HEK293T (cell line): ENCODE measurements at regions not wholly inside any gene's neighbourhood (a gene's known extent, or its start where the extent isn't known, plus 50 kb on each side); places are given as distances from the start of the nearest gene placed in this dataset.

Experiments used
- CTCF ChIA-PET: fragments of 350-600 bp; formaldehyde crosslinking; extraction: SDS; loops from one replicate; lab custom pipeline; 2021; ENCODE audit warnings: antibody characterized with exemption, inconsistent platforms; lab: Yijun Ruan, JAX
- POLR2A ChIA-PET: fragments of 350-600 bp; formaldehyde crosslinking; extraction: SDS; loops from one replicate; lab custom pipeline; 2020; ENCODE audit warnings: antibody characterized with exemption, inconsistent platforms; lab: Yijun Ruan, JAX
- DNase-seq: peaks from one replicate; pipeline ENCODE4 v3.0.0; 2012; ENCODE audit warnings: mixed read lengths; ENCODE audit errors: extremely low spot score
- ARNT ChIP-seq: fragments of 450-650 bp; IDR thresholded peaks from 2 replicates; pipeline ENCODE4 v1.6.1; 2017; ENCODE audit warnings: mild to moderate bottlenecking
- BHLHE40 ChIP-seq: fragments of 450-650 bp; IDR thresholded peaks from 2 replicates; pipeline ENCODE4 v1.6.1; 2016; ENCODE audit warnings: mild to moderate bottlenecking, moderate library complexity, borderline replicate concordance
- CTBP1 ChIP-seq: fragments of 450-650 bp; IDR thresholded peaks from 2 replicates; pipeline ENCODE4 v1.6.1; 2016; ENCODE audit warnings: borderline replicate concordance
- ELF4 ChIP-seq: fragments of 450-650 bp; IDR thresholded peaks from 2 replicates; pipeline ENCODE4 v1.6.1; 2017; ENCODE audit warnings: antibody characterized with exemption
- FOXA1 ChIP-seq: fragments of 450-650 bp; IDR thresholded peaks from 2 replicates; pipeline ENCODE4 v1.6.1; 2016; ENCODE audit warnings: mild to moderate bottlenecking
- FOXK2 ChIP-seq: fragments of 450-650 bp; IDR thresholded peaks from 2 replicates; pipeline ENCODE4 v1.6.1; 2016; ENCODE audit warnings: mild to moderate bottlenecking
- FOXM1 ChIP-seq: fragments of 450-650 bp; IDR thresholded peaks from 2 replicates; pipeline ENCODE4 v1.6.1; 2017; ENCODE audit warnings: mild to moderate bottlenecking, borderline replicate concordance
- HDGF ChIP-seq: fragments of 450-650 bp; IDR thresholded peaks from 2 replicates; pipeline ENCODE4 v1.6.1; 2017; ENCODE audit warnings: antibody characterized with exemption, borderline replicate concordance
- L3MBTL2 ChIP-seq: fragments of 450-650 bp; conservative IDR thresholded peaks from 2 replicates; pipeline ENCODE4 v1.6.1; 2016; ENCODE audit warnings: mild to moderate bottlenecking
- LEF1 ChIP-seq: fragments of 450-650 bp; IDR thresholded peaks from 2 replicates; pipeline ENCODE4 v1.6.1; 2017; ENCODE audit warnings: mild to moderate bottlenecking, borderline replicate concordance
- NFRKB ChIP-seq: fragments of 450-650 bp; IDR thresholded peaks from 2 replicates; pipeline ENCODE4 v1.6.1; 2016; ENCODE audit warnings: mild to moderate bottlenecking, moderate library complexity
- SP1 ChIP-seq: fragments of 450-650 bp; IDR thresholded peaks from 2 replicates; pipeline ENCODE4 v1.6.1; 2017
- SUZ12 ChIP-seq: fragments of 450-650 bp; IDR thresholded peaks from 2 replicates; pipeline ENCODE4 v1.6.1; 2016; ENCODE audit warnings: mild to moderate bottlenecking
- TARDBP ChIP-seq: fragments of 450-650 bp; IDR thresholded peaks from 2 replicates; pipeline ENCODE4 v1.6.1; 2016
- ZNF384 ChIP-seq: fragments of 450-650 bp; IDR thresholded peaks from 2 replicates; pipeline ENCODE4 v1.6.1; 2016
- TF ChIP-seq, protein P1 (sequence below): fragments of 450-650 bp; IDR thresholded peaks from 2 replicates; pipeline ENCODE4 v1.6.1; 2016

GRCh38 chr12:90611048-90611447, 343.9 kb downstream of the CCER1 start:
- ChIA-PET CTCF (no interaction called here), POLR2A (no interaction called here)
- no peak for TF ChIP-seq ELF4
- no peak for TF ChIP-seq BHLHE40
- no peak for TF ChIP-seq TARDBP
- no peak for TF ChIP-seq ARNT
- DNase-seq: no peak

DNA sequence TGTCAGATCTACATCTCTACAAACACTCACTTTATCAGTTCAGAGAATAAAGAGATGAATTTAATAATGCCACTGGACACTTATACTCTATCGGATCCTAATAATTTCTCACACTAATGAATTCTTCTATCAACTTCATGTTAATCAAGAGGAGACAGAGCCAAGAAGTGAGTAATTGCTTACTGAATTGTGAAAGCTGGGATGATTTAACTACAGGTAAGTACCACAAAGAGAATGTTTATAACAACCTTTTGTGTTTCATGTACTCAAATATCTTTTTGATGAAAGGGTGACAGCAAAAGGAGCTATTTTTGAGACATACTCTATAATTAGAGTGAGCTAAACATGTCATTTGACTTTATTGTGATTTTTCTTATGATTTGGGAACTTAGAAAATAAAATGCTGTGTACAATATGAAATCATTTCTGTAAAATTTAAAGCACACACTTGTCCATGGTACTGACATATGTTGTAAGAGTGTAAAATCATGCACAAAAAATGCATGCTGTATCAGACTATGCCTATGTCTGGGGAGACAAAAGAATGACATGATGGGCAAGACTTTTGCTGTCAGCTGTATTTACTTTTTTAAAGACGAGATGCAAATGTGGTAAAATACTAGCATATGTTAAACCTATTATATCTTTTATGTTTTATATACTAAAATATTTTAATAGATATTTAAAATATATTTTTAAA, 361.2 kb downstream of the CCER1 start:
- CTCF ChIA-PET: no interaction called here
- TF ChIP-seq ARNT (no peak), FOXM1 (no peak), NFRKB (no peak), SUZ12 (no peak), CTBP1 (no peak), ZNF384 (no peak), L3MBTL2 (no peak), SP1 (no peak), FOXA1 (no peak), HDGF (no peak), TARDBP (no peak), FOXK2 (no peak), BHLHE40 (no peak), LEF1 (no peak), ELF4 (no peak)
- TF ChIP-seq, protein P1, sequence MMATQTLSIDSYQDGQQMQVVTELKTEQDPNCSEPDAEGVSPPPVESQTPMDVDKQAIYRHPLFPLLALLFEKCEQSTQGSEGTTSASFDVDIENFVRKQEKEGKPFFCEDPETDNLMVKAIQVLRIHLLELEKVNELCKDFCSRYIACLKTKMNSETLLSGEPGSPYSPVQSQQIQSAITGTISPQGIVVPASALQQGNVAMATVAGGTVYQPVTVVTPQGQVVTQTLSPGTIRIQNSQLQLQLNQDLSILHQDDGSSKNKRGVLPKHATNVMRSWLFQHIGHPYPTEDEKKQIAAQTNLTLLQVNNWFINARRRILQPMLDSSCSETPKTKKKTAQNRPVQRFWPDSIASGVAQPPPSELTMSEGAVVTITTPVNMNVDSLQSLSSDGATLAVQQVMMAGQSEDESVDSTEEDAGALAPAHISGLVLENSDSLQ: no peak
- no peak for DNase-seq
- POLR2A ChIA-PET: no interaction called here

- no peak for TF ChIP-seq ZNF384
- POLR2A ChIA-PET: no interaction called here
- CTCF ChIA-PET: no interaction called here
- no peak for DNase-seq
Observed at GRCh38 chr12:90589956-90590355, 365.0 kb downstream of the CCER1 start.

GRCh38 chr12:90585640-90586304, 369.2 kb downstream of the CCER1 start:
- DNase-seq: no peak
- POLR2A ChIA-PET: no interaction called here
- TF ChIP-seq ELF4 (no peak), FOXK2 (no peak), FOXM1 (no peak), BHLHE40 (no peak), L3MBTL2 (no peak), SUZ12 (no peak), TARDBP (no peak), SP1 (no peak), LEF1 (no peak), FOXA1 (no peak), HDGF (no peak), ZNF384 (no peak), CTBP1 (no peak)
- TF ChIP-seq, protein P1: no peak
- CTCF ChIA-PET: no interaction called here

- TF ChIP-seq SP1: no peak
- TF ChIP-seq FOXA1: no peak
- no peak for TF ChIP-seq ELF4
- TF ChIP-seq LEF1: no peak
- TF ChIP-seq FOXM1: no peak
- no peak for TF ChIP-seq ZNF384
- no peak for TF ChIP-seq FOXK2
- TF ChIP-seq ARNT: no peak
- no peak for TF ChIP-seq BHLHE40
- TF ChIP-seq L3MBTL2: no peak
- TF ChIP-seq TARDBP: no peak
- no peak for TF ChIP-seq HDGF
- TF ChIP-seq SUZ12: no peak
- TF ChIP-seq, protein P1: no peak
- no peak for TF ChIP-seq CTBP1
- TF ChIP-seq NFRKB: no peak
- ChIA-PET CTCF (no interaction called here), POLR2A (no interaction called here)
- no peak for DNase-seq
Observed at GRCh38 chr12:90576707-90577106, 378.3 kb downstream of the CCER1 start.

DNA sequence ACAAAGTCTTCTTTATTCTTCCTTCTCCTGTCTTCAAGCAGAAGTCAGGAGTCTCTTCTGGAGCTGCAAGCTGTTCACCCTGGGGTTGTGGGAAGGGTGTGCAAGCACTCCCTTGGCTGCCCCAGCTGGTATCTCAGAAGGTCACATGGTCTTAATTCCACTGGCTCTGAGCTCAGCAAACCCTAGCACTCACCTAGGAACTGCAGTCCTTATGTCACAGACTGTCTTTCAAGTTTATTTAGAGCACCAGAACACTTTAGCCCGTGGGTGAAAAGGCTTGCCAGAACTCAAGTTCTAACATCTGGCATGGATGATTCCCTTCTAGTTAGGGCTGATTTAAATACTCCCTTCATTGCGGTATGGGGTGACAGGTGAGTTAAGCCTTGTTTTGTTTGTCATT, 379.0 kb downstream of the CCER1 start:
- POLR2A ChIA-PET: no interaction called here
- DNase-seq: no peak
- CTCF ChIA-PET: no interaction called here
- TF ChIP-seq L3MBTL2: no peak
- TF ChIP-seq FOXK2: no peak
- no peak for TF ChIP-seq CTBP1
- TF ChIP-seq, protein P1: no peak
- TF ChIP-seq SP1: no peak
- TF ChIP-seq SUZ12: no peak
- TF ChIP-seq NFRKB: no peak
- TF ChIP-seq BHLHE40: no peak
- no peak for TF ChIP-seq HDGF
- TF ChIP-seq TARDBP: no peak
- no peak for TF ChIP-seq ZNF384
- no peak for TF ChIP-seq FOXA1
